Gastrocnemius medialis (tissue), 4 donors: ENCODE measurements at regions not wholly inside any gene's neighbourhood (a gene's known extent, or its start where the extent isn't known, plus 50 kb on each side); places are given as distances from the start of the nearest gene placed in this dataset.

ENCODE experiments used
- CTCF ChIP-seq, 5 experiments: fragments of 450-650 bp in 3 of 5; fragments of 200-600 bp in 2 of 5; sonication (generic) in 2 of 5; IDR thresholded peaks in 4 of 5; conservative IDR thresholded peaks in 1 of 5; 1 replicate in 4 of 5; 2 replicates in 1 of 5; pipeline ENCODE4 v1.5.1; 2016 to 2019; ENCODE audit warnings: antibody characterized with exemption in 5 of 5, mild to moderate bottlenecking in 3 of 5, moderate library complexity in 3 of 5
- POLR2A ChIP-seq, 2 donors: fragments of 450-650 bp; IDR thresholded peaks; one replicate each; pipeline ENCODE4 v1.6.1; 2017; ENCODE audit warnings: antibody characterized with exemption in 2 of 2, mild to moderate bottlenecking in 2 of 2, moderate library complexity in 2 of 2

- TF ChIP-seq CTCF (IDR thresholded peaks at IDR 0.05 in 4 of 5, conservative IDR thresholded peaks at IDR 0.05 in 1 of 5) (no peak), POLR2A (IDR thresholded peaks at IDR 0.05) (no peak)
These were observed 146.8 kb downstream of the ZBTB18 start for GRCh38 chr1:244197851-244198375.
